ENCODE measurements at regions not wholly inside any gene's neighbourhood (a gene's known extent, or its start where the extent isn't known, plus 50 kb on each side); places are given as distances from the start of the nearest gene placed in this dataset.

DNA sequence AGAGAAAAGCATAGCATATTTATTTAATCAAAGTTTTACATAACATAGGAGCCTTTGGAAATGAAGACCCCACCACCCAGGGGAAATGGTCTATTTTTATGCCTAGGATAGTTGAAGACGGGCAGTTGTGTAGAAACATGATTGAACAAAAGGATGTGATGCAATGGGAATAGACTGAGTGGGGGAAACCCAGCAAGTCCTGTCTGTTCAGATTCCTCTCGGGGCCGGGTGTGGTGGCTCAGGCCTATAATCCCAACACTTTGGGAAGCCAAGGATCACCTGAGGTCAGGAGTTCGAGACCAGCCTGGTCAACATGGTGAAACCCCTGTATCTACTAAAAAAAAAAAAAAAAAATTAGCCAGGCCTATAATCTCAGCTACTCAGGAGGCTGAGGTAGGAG is 298.3 kb downstream of the MATN1 start:
- intact Hi-C loops (cut with DNase I; ENCODE audit: low total_unique reads), result no loop called here
- in situ Hi-C loops (cut with MboI; ENCODE audit: low sequenced_read_pairs in 4 of 4), result no loop called here
- Histone ChIP-seq H3K9me3 (no peaks in the 10 kb centered on the region), H3K36me3 (no peaks in the 10 kb centered on the region), H3K27ac (no peak overlapping the region), H3K4me1 (no peaks in the 10 kb centered on the region), H3K4me3 (no peak overlapping the region), H3K27me3 (peaks cover 0 to 13% (median 2%) of the 10 kb centered on the region in 3 donors)
- no peak for DNase-seq
- ATAC-seq, result no peak
- TF ChIP-seq POLR2A (IDR thresholded peaks at IDR 0.05), result no peak
- TF ChIP-seq, protein P1, sequence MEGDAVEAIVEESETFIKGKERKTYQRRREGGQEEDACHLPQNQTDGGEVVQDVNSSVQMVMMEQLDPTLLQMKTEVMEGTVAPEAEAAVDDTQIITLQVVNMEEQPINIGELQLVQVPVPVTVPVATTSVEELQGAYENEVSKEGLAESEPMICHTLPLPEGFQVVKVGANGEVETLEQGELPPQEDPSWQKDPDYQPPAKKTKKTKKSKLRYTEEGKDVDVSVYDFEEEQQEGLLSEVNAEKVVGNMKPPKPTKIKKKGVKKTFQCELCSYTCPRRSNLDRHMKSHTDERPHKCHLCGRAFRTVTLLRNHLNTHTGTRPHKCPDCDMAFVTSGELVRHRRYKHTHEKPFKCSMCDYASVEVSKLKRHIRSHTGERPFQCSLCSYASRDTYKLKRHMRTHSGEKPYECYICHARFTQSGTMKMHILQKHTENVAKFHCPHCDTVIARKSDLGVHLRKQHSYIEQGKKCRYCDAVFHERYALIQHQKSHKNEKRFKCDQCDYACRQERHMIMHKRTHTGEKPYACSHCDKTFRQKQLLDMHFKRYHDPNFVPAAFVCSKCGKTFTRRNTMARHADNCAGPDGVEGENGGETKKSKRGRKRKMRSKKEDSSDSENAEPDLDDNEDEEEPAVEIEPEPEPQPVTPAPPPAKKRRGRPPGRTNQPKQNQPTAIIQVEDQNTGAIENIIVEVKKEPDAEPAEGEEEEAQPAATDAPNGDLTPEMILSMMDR (IDR thresholded peaks at IDR 0.05 in 4 of 5, conservative IDR thresholded peaks at IDR 0.05 in 1 of 5), result no peak

DNA sequence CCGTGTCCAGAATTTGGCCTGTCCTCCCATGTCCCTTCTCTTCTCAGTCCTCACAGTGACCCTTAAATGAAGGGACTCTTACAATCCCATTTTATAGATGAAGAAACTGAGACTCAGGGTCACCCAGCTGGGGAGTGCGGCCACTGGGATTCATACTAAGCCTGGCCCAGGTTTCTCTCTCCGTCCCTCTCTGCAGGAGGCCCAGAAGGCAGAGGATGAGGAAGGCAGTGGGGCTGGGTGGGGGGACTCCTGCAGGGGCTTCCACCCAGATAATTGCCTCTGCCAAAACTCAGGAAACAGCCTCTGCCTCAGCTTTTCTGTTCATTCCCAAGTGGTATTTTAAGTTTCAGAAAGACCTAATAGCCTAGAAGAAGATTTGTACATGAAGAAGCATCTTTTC is 299.8 kb downstream of the MATN1 start:
- Histone ChIP-seq H3K36me3 (no peaks in the 10 kb centered on the region), H3K9me3 (no peaks in the 10 kb centered on the region), H3K27ac (no peak overlapping the region), H3K4me1 (no peaks in the 10 kb centered on the region), H3K4me3 (no peak overlapping the region), H3K27me3 (peaks cover 0 to 13% (median 2%) of the 10 kb centered on the region in 3 donors)
- intact Hi-C loops (cut with DNase I; ENCODE audit: low total_unique reads) (no loop called here), in situ Hi-C loops (cut with MboI; ENCODE audit: low sequenced_read_pairs in 4 of 4) (no loop called here)
- TF ChIP-seq, protein P1 (IDR thresholded peaks at IDR 0.05 in 4 of 5, conservative IDR thresholded peaks at IDR 0.05 in 1 of 5), result no peak
- TF ChIP-seq POLR2A (IDR thresholded peaks at IDR 0.05), result no peak
- ATAC-seq (no peak), DNase-seq (no peak)

DNA sequence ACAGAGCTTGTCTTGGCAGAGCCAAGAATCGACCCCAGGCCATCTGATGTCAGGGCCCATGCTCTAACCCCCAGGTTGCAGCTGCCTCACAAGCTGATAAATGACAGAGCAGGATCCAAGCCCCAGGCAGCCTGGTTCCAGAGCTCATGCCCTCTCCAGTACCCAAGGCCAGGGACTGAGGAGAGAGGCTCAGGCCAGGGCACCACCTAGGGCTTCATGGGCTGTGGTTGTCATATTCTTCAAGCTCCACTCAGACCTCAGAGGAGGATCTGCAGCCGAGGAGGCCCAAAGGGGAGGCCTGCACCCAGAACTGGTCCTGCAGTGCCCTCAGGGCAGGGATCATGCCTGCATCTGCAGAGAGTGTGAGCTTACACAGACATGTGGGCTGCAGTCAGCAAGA is 301.1 kb downstream of the MATN1 start:
- intact Hi-C loops (cut with DNase I; ENCODE audit: low total_unique reads) (no loop called here), in situ Hi-C loops (cut with MboI; ENCODE audit: low sequenced_read_pairs in 4 of 4) (no loop called here)
- Histone ChIP-seq H3K4me1 (no peaks in the 10 kb centered on the region), H3K36me3 (no peaks in the 10 kb centered on the region), H3K9me3 (no peaks in the 10 kb centered on the region), H3K27me3 (peaks cover 0 to 10% (median 2%) of the 10 kb centered on the region in 3 donors), H3K27ac (no peak overlapping the region), H3K4me3 (no peak overlapping the region)
- ATAC-seq (no peak), DNase-seq (no peak)
- TF ChIP-seq POLR2A (IDR thresholded peaks at IDR 0.05), result no peak
- TF ChIP-seq, protein P1 (IDR thresholded peaks at IDR 0.05 in 4 of 5, conservative IDR thresholded peaks at IDR 0.05 in 1 of 5), result no peak

DNA sequence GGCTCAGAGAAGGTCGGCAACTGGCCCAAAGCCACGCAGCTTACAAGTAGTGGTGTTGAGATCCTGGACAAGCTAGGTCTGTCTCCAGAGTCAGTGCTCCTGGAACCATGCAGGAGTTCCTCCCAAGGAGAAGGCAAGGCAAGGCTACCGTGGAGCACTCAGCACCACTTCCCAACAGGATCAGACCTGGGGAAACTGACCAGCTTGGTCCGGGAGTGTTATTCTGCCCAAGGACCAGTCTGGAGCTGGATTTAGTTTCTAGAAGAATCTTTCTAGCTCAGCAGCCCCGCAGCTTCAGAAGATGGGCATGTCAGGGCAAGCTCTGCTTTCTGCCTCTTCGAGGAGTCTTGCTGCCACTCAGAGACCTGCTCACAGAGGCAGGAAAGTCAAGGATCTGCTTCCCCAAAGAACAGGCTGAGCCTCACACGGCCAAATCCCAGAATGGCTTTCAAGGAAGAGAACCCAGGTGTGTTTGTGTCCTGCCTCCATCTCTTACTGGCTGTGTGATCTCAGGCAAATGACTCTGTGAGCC is 302.8 kb downstream of the MATN1 start:
- Histone ChIP-seq H3K4me1 (no peaks in the 10 kb centered on the region), H3K27me3 (peaks cover 0 to 2% (median 2%) of the 10 kb centered on the region in 3 donors), H3K36me3 (no peaks in the 10 kb centered on the region), H3K4me3 (no peak overlapping the region), H3K9me3 (no peaks in the 10 kb centered on the region), H3K27ac (no peak overlapping the region)
- ATAC-seq (no peak), DNase-seq (no peak)
- in situ Hi-C loops (cut with MboI; ENCODE audit: low sequenced_read_pairs in 4 of 4) (no loop called here), intact Hi-C loops (cut with DNase I; ENCODE audit: low total_unique reads) (no loop called here)
- TF ChIP-seq POLR2A (IDR thresholded peaks at IDR 0.05), result no peak
- TF ChIP-seq, protein P1 (IDR thresholded peaks at IDR 0.05 in 4 of 5, conservative IDR thresholded peaks at IDR 0.05 in 1 of 5), result no peak

DNA sequence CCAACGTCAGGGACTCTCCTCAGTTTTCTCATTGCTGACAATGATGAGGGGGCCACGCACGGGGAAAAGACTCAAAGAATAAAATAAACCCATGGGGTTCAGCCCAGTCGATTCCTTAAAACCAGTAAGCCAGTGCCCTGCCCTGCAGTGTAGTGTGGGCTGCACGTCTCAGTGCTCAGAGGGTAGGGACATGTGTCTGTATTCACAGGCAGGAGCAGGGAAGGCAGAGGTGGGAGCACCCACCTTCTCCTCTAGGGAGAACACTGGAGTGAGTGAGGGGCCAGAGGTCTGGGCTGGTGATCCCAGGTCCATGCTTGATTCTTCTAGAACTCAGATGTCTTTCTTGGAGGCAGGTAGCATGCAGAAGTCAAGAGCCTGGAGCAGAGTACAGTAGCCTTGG is 303.6 kb downstream of the MATN1 start:
- intact Hi-C loops (cut with DNase I; ENCODE audit: low total_unique reads) (no loop called here), in situ Hi-C loops (cut with MboI; ENCODE audit: low sequenced_read_pairs in 4 of 4) (no loop called here)
- H3K4me3 ChIP-seq, result no peak overlapping the region
- no peak for DNase-seq
- no peaks in the 10 kb centered on the region for H3K9me3 ChIP-seq
- ATAC-seq, result no peak
- H3K4me1 ChIP-seq, result no peaks in the 10 kb centered on the region
- peaks cover 0 to 2% (median 0%) of the 10 kb centered on the region in 3 donors for H3K27me3 ChIP-seq
- TF ChIP-seq, protein P1 (IDR thresholded peaks at IDR 0.05 in 4 of 5, conservative IDR thresholded peaks at IDR 0.05 in 1 of 5), result no peak
- TF ChIP-seq POLR2A (IDR thresholded peaks at IDR 0.05), result no peak
- H3K27ac ChIP-seq, result no peak overlapping the region
- no peaks in the 10 kb centered on the region for H3K36me3 ChIP-seq

Data from gastrocnemius medialis (tissue), 4 donors.